22Rv1 (cell line): ENCODE measurements at regions not wholly inside any gene's neighbourhood (a gene's known extent, or its start where the extent isn't known, plus 50 kb on each side); places are given as distances from the start of the nearest gene placed in this dataset.
A peak's percentile ranks its signal among the peaks of the same experiment; 100 is the strongest.

Experiments
- H3K27ac ChIP-seq: fragments of 450-650 bp; 2 replicates; pipeline ENCODE4 v1.5.1; 2017
- CTCF ChIP-seq: fragments of 450-650 bp; IDR thresholded peaks from 2 replicates; pipeline ENCODE4 v1.5.1; 2017; ENCODE audit warnings: mild to moderate bottlenecking
- ZFX ChIP-seq: fragments of 450-650 bp; IDR thresholded peaks from 2 replicates; pipeline ENCODE4 v1.6.1; 2017; ENCODE audit warnings: antibody characterized with exemption, borderline replicate concordance

- TF ChIP-seq ZFX (no peak), CTCF (no peak)
- no peak overlapping the region for H3K27ac ChIP-seq
These were observed 56.5 kb downstream of the DCAF8L1 start for GRCh38 chrX:27924718-27925117.

- TF ChIP-seq ZFX (no peak), CTCF (no peak)
- no peak overlapping the region for H3K27ac ChIP-seq
These were observed 57.0 kb downstream of the DCAF8L1 start for GRCh38 chrX:27924261-27924660.

- H3K27ac ChIP-seq = no peak overlapping the region
- TF ChIP-seq ZFX (no peak), CTCF (peak; percentile 29)
These were observed 62.5 kb downstream of the DCAF8L1 start for GRCh38 chrX:27918799-27919198.

- TF ChIP-seq CTCF (no peak), ZFX (no peak)
- H3K27ac ChIP-seq = no peak overlapping the region
These were observed 63.3 kb downstream of the DCAF8L1 start for GRCh38 chrX:27917713-27918500.

- no peak overlapping the region for H3K27ac ChIP-seq
- no peak for TF ChIP-seq ZFX
- no peak for TF ChIP-seq CTCF
These were observed 65.6 kb downstream of the DCAF8L1 start for GRCh38 chrX:27915617-27916016.

GRCh38 chrX:27910412-27910811, 70.8 kb downstream of the DCAF8L1 start:
- H3K27ac ChIP-seq = no peak overlapping the region
- no peak for TF ChIP-seq ZFX
- TF ChIP-seq CTCF = no peak

GRCh38 chrX:27903960-27904359, 77.3 kb downstream of the DCAF8L1 start:
- TF ChIP-seq CTCF (no peak), ZFX (no peak)
- no peak overlapping the region for H3K27ac ChIP-seq
